ENCODE measurements at regions not wholly inside any gene's neighbourhood (a gene's known extent, or its start where the extent isn't known, plus 50 kb on each side); places are given as distances from the start of the nearest gene placed in this dataset.

DNA sequence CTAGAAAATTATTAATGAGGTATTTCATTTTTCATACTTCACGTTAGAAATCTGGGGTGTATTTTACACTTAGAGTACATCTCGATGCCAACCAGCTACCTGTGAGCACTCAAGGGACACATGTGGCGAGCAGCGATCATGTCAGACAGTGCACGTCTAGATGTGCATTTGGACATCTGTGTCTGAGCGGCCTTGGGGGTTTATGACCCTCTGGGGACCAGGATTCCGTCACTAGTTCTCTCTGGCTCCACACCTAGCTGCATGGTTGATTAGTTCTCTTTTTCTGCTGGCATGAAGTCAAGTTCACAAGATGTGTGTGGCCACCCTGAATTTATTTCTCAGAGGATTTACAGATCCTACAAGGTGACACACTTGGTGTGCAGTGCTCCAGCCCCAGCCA lies 192.2 kb downstream of the TSN start:
- TF ChIP-seq, protein P1, sequence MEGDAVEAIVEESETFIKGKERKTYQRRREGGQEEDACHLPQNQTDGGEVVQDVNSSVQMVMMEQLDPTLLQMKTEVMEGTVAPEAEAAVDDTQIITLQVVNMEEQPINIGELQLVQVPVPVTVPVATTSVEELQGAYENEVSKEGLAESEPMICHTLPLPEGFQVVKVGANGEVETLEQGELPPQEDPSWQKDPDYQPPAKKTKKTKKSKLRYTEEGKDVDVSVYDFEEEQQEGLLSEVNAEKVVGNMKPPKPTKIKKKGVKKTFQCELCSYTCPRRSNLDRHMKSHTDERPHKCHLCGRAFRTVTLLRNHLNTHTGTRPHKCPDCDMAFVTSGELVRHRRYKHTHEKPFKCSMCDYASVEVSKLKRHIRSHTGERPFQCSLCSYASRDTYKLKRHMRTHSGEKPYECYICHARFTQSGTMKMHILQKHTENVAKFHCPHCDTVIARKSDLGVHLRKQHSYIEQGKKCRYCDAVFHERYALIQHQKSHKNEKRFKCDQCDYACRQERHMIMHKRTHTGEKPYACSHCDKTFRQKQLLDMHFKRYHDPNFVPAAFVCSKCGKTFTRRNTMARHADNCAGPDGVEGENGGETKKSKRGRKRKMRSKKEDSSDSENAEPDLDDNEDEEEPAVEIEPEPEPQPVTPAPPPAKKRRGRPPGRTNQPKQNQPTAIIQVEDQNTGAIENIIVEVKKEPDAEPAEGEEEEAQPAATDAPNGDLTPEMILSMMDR (IDR thresholded peaks at IDR 0.05), result no peak
- no peak for TF ChIP-seq EZH2 (IDR thresholded peaks at IDR 0.05; ENCODE audit: borderline replicate concordance, insufficient read depth, low read depth, low read length, poor library complexity, severe bottlenecking)
